ENCODE measurements at regions not wholly inside any gene's neighbourhood (a gene's known extent, or its start where the extent isn't known, plus 50 kb on each side); places are given as distances from the start of the nearest gene placed in this dataset.

DNA sequence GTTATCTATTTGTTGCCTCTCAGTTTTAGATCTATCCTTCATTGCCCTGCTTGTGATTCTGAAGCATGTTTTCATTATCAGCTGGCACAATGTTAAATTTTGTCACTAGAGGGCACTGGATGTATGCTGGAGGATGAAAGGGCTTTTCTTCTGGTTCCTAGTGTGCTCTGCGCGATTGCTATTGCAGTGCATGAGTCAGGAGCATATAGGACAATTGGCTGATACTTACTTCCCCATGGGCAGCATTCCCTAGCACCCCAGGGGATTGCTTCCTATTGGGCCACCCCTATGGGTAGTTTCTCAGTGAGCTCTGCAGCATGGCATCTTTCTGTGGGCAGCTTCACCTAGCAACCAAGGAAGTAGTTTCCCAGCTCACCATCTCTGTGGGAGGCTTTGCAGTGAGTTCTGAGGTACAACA is 280.3 kb upstream of the SYNCRIP start:
- no peaks in the 10 kb centered on the region for H3K27me3 ChIP-seq
- no peak for DNase-seq
- no peak overlapping the region for H3K27ac ChIP-seq

DNA sequence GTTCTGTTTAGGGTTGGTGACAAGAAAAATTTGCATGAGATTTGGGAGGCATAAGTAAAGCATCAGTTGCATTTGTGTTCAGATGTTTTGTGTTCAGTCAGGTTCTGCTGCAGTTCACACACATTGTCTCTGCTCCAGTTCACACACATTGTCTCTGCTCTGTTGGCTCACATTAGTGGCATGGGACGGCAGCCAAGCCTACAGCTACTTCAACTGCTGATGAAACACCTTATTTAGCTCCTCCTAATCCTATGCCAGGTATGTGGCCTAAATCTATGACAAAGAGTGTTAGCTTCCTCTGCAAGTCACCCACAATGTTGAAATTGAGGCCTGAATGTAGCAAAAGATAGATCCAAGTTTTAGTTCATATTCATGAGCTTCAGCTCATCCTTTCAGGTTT is 278.1 kb upstream of the SYNCRIP start:
- H3K4me3 ChIP-seq, result no peak overlapping the region
- intact Hi-C loops (cut with DNase I; ENCODE audit: low total_unique reads), result no loop called here
- TF ChIP-seq, protein P1, sequence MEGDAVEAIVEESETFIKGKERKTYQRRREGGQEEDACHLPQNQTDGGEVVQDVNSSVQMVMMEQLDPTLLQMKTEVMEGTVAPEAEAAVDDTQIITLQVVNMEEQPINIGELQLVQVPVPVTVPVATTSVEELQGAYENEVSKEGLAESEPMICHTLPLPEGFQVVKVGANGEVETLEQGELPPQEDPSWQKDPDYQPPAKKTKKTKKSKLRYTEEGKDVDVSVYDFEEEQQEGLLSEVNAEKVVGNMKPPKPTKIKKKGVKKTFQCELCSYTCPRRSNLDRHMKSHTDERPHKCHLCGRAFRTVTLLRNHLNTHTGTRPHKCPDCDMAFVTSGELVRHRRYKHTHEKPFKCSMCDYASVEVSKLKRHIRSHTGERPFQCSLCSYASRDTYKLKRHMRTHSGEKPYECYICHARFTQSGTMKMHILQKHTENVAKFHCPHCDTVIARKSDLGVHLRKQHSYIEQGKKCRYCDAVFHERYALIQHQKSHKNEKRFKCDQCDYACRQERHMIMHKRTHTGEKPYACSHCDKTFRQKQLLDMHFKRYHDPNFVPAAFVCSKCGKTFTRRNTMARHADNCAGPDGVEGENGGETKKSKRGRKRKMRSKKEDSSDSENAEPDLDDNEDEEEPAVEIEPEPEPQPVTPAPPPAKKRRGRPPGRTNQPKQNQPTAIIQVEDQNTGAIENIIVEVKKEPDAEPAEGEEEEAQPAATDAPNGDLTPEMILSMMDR (IDR thresholded peaks at IDR 0.05), result no peak
- TF ChIP-seq POLR2A (IDR thresholded peaks at IDR 0.05), result no peak

More for the DNA sequence above, 280.3 kb upstream of the SYNCRIP start:
- intact Hi-C loops (cut with DNase I; ENCODE audit: low total_unique reads), result no loop called here
- H3K4me1 ChIP-seq, result no peaks in the 10 kb centered on the region
- H3K36me3 ChIP-seq, result no peaks in the 10 kb centered on the region
- H3K4me3 ChIP-seq, result no peak overlapping the region
- H3K9me3 ChIP-seq, result no peaks in the 10 kb centered on the region
- no peak for TF ChIP-seq POLR2A (IDR thresholded peaks at IDR 0.05)
- TF ChIP-seq, protein P1 (IDR thresholded peaks at IDR 0.05), result peak; percentile 31 to 66 (median 49)

DNA sequence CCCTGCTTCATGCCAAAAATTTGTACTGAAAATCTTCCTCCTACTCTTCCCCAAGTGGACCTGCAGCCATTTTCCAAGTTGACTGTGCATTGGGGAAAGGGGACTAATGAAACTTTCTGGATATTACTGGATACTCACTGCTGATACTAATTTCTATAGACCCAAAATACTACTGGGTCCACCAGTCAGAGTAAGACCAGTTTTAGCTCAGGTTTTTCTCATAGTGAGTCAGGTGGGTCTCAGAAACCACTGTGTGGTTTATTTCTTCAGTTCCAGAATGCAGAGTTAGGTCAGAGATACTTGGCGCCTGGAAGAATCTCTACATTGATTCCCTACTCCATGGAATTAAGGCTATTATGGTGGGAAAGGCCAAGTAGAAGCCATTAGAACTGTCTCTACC is 274.8 kb upstream of the SYNCRIP start:
- H3K4me1 ChIP-seq, result no peaks in the 10 kb centered on the region
- no peaks in the 10 kb centered on the region for H3K27me3 ChIP-seq
- no peak for TF ChIP-seq POLR2A (IDR thresholded peaks at IDR 0.05)
- TF ChIP-seq, protein P1 (IDR thresholded peaks at IDR 0.05), result no peak
- intact Hi-C loops (cut with DNase I; ENCODE audit: low total_unique reads), result no loop called here
- no peak overlapping the region for H3K27ac ChIP-seq
- H3K4me3 ChIP-seq, result no peak overlapping the region
- H3K9me3 ChIP-seq, result no peaks in the 10 kb centered on the region
- no peak for DNase-seq
- H3K36me3 ChIP-seq, result no peaks in the 10 kb centered on the region

More for the DNA sequence above, 278.1 kb upstream of the SYNCRIP start:
- no peak for DNase-seq
- Histone ChIP-seq H3K4me1 (no peaks in the 10 kb centered on the region), H3K27ac (no peak overlapping the region), H3K36me3 (no peaks in the 10 kb centered on the region), H3K27me3 (no peaks in the 10 kb centered on the region), H3K9me3 (no peaks in the 10 kb centered on the region)

DNA sequence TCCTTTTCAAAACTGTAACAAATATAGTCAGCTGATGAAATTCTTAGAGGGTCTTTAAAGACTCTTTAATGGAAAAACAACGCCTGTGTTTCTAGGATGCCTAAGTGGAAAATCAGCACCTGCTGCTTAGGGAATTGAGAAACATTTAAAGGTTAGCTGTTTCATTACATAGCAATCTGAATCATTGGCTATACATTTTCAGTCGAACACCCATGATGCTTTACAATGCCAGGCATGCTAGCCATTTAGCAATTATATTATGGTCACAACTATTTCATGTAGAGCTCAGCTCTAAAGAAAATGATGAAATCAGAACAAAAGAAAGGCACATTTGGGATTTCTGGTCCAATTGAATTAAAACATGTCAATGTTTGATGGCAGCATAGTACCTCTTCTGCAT is 270.3 kb upstream of the SYNCRIP start:
- no peak overlapping the region for H3K4me3 ChIP-seq
- no peaks in the 10 kb centered on the region for H3K4me1 ChIP-seq
- DNase-seq, result no peak
- H3K36me3 ChIP-seq, result no peaks in the 10 kb centered on the region
- TF ChIP-seq POLR2A (IDR thresholded peaks at IDR 0.05), result no peak
- TF ChIP-seq, protein P1 (IDR thresholded peaks at IDR 0.05), result no peak
- H3K9me3 ChIP-seq, result no peaks in the 10 kb centered on the region
- intact Hi-C loops (cut with DNase I; ENCODE audit: low total_unique reads), result no loop called here
- no peaks in the 10 kb centered on the region for H3K27me3 ChIP-seq
- H3K27ac ChIP-seq, result no peak overlapping the region

DNA sequence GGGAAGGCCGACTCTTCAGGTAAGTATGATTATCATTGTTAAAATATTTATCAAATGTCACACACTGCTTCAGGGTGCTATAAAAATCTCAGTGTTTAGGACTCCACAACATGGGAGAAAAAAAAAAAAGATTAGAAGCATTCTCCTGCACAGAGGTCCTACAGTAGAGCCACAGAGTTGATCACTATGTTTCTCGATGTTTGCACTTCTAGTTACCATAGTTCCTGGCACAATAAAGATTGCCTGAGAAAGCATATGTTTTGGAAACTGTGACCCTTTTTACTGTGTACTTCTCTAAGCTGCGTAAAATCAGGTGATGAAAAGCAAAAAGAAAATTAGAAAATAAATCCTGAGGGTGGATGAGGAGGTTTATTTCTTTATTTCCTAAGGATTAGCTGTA is 269.9 kb upstream of the SYNCRIP start:
- no peaks in the 10 kb centered on the region for H3K9me3 ChIP-seq
- no peak overlapping the region for H3K27ac ChIP-seq
- H3K4me3 ChIP-seq, result no peak overlapping the region
- intact Hi-C loops (cut with DNase I; ENCODE audit: low total_unique reads), result no loop called here
- DNase-seq, result no peak
- H3K36me3 ChIP-seq, result no peaks in the 10 kb centered on the region
- H3K4me1 ChIP-seq, result no peaks in the 10 kb centered on the region
- H3K27me3 ChIP-seq, result no peaks in the 10 kb centered on the region
- TF ChIP-seq, protein P1 (IDR thresholded peaks at IDR 0.05), result no peak
- TF ChIP-seq POLR2A (IDR thresholded peaks at IDR 0.05), result no peak
